GM10266 (cell line): ENCODE measurements at regions not wholly inside any gene's neighbourhood (a gene's known extent, or its start where the extent isn't known, plus 50 kb on each side); places are given as distances from the start of the nearest gene placed in this dataset.

Source experiments
- DNase-seq: peaks from one replicate; pipeline ENCODE4 v3.0.0; 2012; ENCODE audit errors: extremely low spot score
- CTCF ChIP-seq: IDR thresholded peaks from 2 replicates; pipeline ENCODE4 v1.5.1; 2012; ENCODE audit warnings: mild to moderate bottlenecking, low read depth; ENCODE audit not compliant: control insufficient read depth, insufficient read depth; ENCODE audit errors: missing control alignments

GRCh38 chr14:46248001-46248630 lies 403.5 kb downstream of the RPL10L start:
- no peak for TF ChIP-seq CTCF
- no peak for DNase-seq

- no peak for DNase-seq
- no peak for TF ChIP-seq CTCF
Measured at GRCh38 chr14:46245276-46245675, 406.3 kb downstream of the RPL10L start.

GRCh38 chr14:46233786-46234185 lies 417.8 kb downstream of the RPL10L start:
- no peak for DNase-seq
- TF ChIP-seq CTCF = no peak

GRCh38 chr14:46230540-46230939 lies 421.0 kb downstream of the RPL10L start:
- DNase-seq = no peak
- no peak for TF ChIP-seq CTCF

GRCh38 chr14:46215801-46216200 lies 435.8 kb downstream of the RPL10L start:
- no peak for DNase-seq

GRCh38 chr14:46198676-46199075 lies 452.9 kb downstream of the RPL10L start:
- no peak for TF ChIP-seq CTCF
- no peak for DNase-seq

More at GRCh38 chr14:46215801-46216200, 435.8 kb downstream of the RPL10L start:
- no peak for TF ChIP-seq CTCF

GRCh38 chr14:46197856-46198255 lies 453.7 kb downstream of the RPL10L start:
- no peak for DNase-seq
- TF ChIP-seq CTCF = no peak
